ENCODE measurements at regions not wholly inside any gene's neighbourhood (a gene's known extent, or its start where the extent isn't known, plus 50 kb on each side); places are given as distances from the start of the nearest gene placed in this dataset.

GRCh38 chr13:105177265-105177900, 1358.1 kb downstream of the EFNB2 start:
- no peaks in the 10 kb centered on the region for H3K9me3 ChIP-seq
- H3K27me3 ChIP-seq, result no peaks in the 10 kb centered on the region
- H3K4me3 ChIP-seq, result no peak overlapping the region
- DNase-seq (ENCODE audit: extremely low spot score), result no peak
- TF ChIP-seq POLR2A (IDR thresholded peaks at IDR 0.05; ENCODE audit: low read depth) (no peak), CTCF (IDR thresholded peaks at IDR 0.05) (no peak), EP300 (IDR thresholded peaks at IDR 0.05) (no peak), POLR2AphosphoS5 (IDR thresholded peaks at IDR 0.05) (no peak)
- WGBS, result 85% methylated on average over 3 of the region's 3 CpGs
- H3K27ac ChIP-seq (replicated peaks in 1 of 4), result no peak overlapping the region
- H3K4me1 ChIP-seq, result no peaks in the 10 kb centered on the region
- no peaks in the 10 kb centered on the region for H3K36me3 ChIP-seq
- intact Hi-C loops (cut with DNase I), result no loop called here

GRCh38 chr13:105170438-105170837, 1365.0 kb downstream of the EFNB2 start:
- no peak overlapping the region for H3K4me3 ChIP-seq
- no peaks in the 10 kb centered on the region for H3K4me1 ChIP-seq
- H3K27me3 ChIP-seq, result no peaks in the 10 kb centered on the region
- H3K36me3 ChIP-seq, result no peaks in the 10 kb centered on the region
- peaks cover 0 to 12% (median 7%) of the 10 kb centered on the region in 4 donors for H3K9me3 ChIP-seq
- TF ChIP-seq POLR2AphosphoS5 (IDR thresholded peaks at IDR 0.05) (no peak), CTCF (IDR thresholded peaks at IDR 0.05) (no peak), EP300 (IDR thresholded peaks at IDR 0.05) (no peak), POLR2A (IDR thresholded peaks at IDR 0.05; ENCODE audit: low read depth) (no peak)
- DNase-seq (ENCODE audit: extremely low spot score), result no peak
- no peak overlapping the region for H3K27ac ChIP-seq (replicated peaks in 1 of 4)
- intact Hi-C loops (cut with DNase I), result no loop called here

- Histone ChIP-seq H3K9me3 (peaks cover 0 to 12% (median 7%) of the 10 kb centered on the region in 4 donors), H3K36me3 (no peaks in the 10 kb centered on the region), H3K27ac (replicated peaks in 1 of 4) (no peak overlapping the region), H3K27me3 (no peaks in the 10 kb centered on the region), H3K4me3 (no peak overlapping the region), H3K4me1 (no peaks in the 10 kb centered on the region)
- WGBS, result 64% methylated on average over 1 of the region's 1 CpG
- intact Hi-C loops (cut with DNase I), result no loop called here
- no peak for DNase-seq (ENCODE audit: extremely low spot score)
- TF ChIP-seq POLR2A (IDR thresholded peaks at IDR 0.05; ENCODE audit: low read depth) (no peak), POLR2AphosphoS5 (IDR thresholded peaks at IDR 0.05) (no peak), EP300 (IDR thresholded peaks at IDR 0.05) (no peak)
Observed at GRCh38 chr13:105168295-105168694, 1367.2 kb downstream of the EFNB2 start.

- 100% methylated on average over 1 of the region's 1 CpG for WGBS
- intact Hi-C loops (cut with DNase I), result no loop called here
Observed at GRCh38 chr13:105167385-105167784, 1368.1 kb downstream of the EFNB2 start.

More at GRCh38 chr13:105167385-105167784, 1368.1 kb downstream of the EFNB2 start:
- no peaks in the 10 kb centered on the region for H3K4me1 ChIP-seq
- no peak overlapping the region for H3K4me3 ChIP-seq
- H3K27me3 ChIP-seq, result no peaks in the 10 kb centered on the region
- peaks cover 0 to 12% (median 7%) of the 10 kb centered on the region in 4 donors for H3K9me3 ChIP-seq
- DNase-seq (ENCODE audit: extremely low spot score), result no peak
- no peak overlapping the region for H3K27ac ChIP-seq (replicated peaks in 1 of 4)
- no peaks in the 10 kb centered on the region for H3K36me3 ChIP-seq
- TF ChIP-seq CTCF (IDR thresholded peaks at IDR 0.05) (no peak), POLR2AphosphoS5 (IDR thresholded peaks at IDR 0.05) (no peak), POLR2A (IDR thresholded peaks at IDR 0.05; ENCODE audit: low read depth) (no peak), EP300 (IDR thresholded peaks at IDR 0.05) (no peak)

Measured in esophagus muscularis mucosa (tissue), 4 donors.